ENCODE measurements at regions not wholly inside any gene's neighbourhood (a gene's known extent, or its start where the extent isn't known, plus 50 kb on each side); places are given as distances from the start of the nearest gene placed in this dataset.

GRCh38 chr1:173269490-173270230 is 62.5 kb upstream of the TNFSF4 start:
- TF ChIP-seq, protein P1, sequence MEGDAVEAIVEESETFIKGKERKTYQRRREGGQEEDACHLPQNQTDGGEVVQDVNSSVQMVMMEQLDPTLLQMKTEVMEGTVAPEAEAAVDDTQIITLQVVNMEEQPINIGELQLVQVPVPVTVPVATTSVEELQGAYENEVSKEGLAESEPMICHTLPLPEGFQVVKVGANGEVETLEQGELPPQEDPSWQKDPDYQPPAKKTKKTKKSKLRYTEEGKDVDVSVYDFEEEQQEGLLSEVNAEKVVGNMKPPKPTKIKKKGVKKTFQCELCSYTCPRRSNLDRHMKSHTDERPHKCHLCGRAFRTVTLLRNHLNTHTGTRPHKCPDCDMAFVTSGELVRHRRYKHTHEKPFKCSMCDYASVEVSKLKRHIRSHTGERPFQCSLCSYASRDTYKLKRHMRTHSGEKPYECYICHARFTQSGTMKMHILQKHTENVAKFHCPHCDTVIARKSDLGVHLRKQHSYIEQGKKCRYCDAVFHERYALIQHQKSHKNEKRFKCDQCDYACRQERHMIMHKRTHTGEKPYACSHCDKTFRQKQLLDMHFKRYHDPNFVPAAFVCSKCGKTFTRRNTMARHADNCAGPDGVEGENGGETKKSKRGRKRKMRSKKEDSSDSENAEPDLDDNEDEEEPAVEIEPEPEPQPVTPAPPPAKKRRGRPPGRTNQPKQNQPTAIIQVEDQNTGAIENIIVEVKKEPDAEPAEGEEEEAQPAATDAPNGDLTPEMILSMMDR (IDR thresholded peaks at IDR 0.05): no peak
- TF ChIP-seq POLR2AphosphoS5 (IDR thresholded peaks at IDR 0.05; ENCODE audit: low read depth, low read length) (no peak), SIN3A (IDR thresholded peaks at IDR 0.05; ENCODE audit: borderline replicate concordance, insufficient read depth, low read depth, low read length) (no peak)
- TF ChIP-seq, protein P2, sequence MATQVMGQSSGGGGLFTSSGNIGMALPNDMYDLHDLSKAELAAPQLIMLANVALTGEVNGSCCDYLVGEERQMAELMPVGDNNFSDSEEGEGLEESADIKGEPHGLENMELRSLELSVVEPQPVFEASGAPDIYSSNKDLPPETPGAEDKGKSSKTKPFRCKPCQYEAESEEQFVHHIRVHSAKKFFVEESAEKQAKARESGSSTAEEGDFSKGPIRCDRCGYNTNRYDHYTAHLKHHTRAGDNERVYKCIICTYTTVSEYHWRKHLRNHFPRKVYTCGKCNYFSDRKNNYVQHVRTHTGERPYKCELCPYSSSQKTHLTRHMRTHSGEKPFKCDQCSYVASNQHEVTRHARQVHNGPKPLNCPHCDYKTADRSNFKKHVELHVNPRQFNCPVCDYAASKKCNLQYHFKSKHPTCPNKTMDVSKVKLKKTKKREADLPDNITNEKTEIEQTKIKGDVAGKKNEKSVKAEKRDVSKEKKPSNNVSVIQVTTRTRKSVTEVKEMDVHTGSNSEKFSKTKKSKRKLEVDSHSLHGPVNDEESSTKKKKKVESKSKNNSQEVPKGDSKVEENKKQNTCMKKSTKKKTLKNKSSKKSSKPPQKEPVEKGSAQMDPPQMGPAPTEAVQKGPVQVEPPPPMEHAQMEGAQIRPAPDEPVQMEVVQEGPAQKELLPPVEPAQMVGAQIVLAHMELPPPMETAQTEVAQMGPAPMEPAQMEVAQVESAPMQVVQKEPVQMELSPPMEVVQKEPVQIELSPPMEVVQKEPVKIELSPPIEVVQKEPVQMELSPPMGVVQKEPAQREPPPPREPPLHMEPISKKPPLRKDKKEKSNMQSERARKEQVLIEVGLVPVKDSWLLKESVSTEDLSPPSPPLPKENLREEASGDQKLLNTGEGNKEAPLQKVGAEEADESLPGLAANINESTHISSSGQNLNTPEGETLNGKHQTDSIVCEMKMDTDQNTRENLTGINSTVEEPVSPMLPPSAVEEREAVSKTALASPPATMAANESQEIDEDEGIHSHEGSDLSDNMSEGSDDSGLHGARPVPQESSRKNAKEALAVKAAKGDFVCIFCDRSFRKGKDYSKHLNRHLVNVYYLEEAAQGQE (IDR thresholded peaks at IDR 0.05; ENCODE audit: insufficient read depth in 1 of 2, low read depth in 2 of 2, low read length in 1 of 2): no peak
